Astrocyte of the hippocampus (primary cell): ENCODE measurements at regions not wholly inside any gene's neighbourhood (a gene's known extent, or its start where the extent isn't known, plus 50 kb on each side); places are given as distances from the start of the nearest gene placed in this dataset.

ENCODE experiments used
- DNase-seq: peaks from one replicate; pipeline ENCODE4 v3.0.0; 2011; ENCODE audit warnings: low read depth, low spot score

DNA sequence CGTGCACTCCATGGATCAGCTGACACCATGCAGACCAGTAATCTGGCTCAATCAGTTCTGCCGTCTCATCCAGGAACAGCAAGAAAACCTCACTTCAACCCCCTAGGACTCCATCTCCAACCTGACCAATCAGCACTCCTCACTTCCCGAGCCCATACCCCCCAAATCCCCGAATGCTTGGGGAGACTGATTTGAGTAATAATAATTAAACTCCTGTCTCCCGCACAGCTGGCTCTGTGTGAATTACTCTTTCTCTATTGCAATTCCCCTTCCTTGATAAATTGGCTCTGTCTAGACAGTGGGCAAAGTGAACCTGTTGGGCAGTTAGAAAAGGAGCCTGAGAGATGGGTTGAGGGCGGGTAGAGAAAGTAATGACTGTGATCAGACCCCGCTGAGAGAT is 320.0 kb downstream of the HAPSTR1 start:
- DNase-seq: no peak

DNA sequence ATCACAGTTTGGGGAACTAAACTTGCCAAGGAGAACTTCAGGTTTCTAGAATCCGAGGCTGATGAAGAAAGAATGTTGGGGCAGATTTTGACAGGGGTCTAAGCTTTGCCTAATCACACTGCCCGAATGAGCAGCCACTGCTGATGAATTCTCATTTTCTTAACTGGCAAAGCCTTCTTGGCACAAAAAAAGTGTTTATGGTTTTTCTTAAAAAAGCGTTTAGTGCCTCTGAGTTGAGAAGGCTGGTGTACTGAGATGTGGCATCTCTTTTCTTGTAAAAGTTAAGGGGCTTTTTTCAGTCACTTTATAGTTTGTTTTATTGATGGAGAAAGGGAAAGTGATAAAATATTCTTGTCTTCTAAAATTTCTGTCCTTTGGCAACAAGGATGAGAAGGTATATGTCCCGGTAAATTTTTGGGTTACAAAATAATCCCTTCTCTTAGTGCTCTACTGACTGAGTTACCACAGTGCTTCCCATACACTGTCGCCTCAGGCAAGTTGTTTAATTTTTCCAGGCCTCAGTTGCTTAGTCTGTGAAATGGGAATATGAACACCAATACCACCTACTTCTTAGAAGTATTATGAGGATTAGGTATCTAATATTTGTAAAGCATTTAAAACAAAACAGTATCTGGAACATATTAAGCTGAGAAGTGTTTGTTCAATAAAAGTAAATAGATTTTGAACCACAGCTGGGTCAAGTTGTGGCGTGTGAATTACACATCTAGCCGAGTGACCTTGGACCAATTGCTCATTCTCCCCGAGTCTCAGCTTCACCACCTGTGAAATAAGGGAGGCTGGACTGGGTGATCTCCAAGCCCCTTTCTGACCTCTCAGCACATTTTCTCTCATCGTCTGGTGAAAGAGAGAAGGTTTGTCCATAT is 320.8 kb downstream of the HAPSTR1 start:
- DNase-seq: no peak

- DNase-seq: no peak
Observed at GRCh38 chr16:9412915-9413264, 321.4 kb downstream of the HAPSTR1 start.

DNA sequence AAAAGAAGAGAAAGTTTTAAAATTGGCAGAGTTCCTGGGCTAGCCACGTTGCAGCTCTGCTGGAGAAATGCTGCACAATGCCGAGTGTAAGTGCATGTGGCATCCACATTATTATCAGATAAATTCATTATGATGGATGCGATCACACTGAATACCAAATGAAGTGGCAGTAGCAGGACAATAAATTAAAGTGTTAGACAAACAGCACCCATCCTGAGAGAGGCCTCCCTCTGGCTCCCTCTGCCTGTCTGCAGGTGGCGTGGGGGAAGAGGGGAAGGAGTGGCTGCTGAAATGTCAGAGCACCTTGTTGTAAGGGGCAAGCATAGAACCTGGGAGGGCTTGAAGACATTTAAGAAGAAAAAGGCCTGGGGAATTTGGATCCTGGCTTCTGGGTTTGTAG is 324.1 kb downstream of the HAPSTR1 start:
- no peak for DNase-seq

DNA sequence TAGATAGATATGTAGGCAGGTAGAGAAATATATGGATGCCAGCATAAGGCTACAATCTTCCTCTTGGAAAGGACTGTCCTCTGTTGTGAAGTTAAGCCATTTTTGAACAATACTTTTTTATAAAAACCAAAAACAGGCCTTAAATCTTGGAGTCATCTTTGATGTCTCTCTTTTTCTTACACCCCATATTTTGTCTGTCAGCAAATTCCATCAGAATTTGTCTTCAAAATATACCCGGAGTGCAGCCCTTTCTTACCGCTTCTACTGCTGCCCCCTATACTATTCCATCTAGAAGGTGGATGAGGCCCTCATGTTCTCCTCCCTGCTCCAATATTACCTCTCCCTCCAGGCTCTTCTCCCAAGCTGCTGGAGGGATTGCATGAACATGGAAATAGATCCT is 326.5 kb downstream of the HAPSTR1 start:
- DNase-seq: no peak

GRCh38 chr16:9419161-9419560 is 327.7 kb downstream of the HAPSTR1 start:
- no peak for DNase-seq

- DNase-seq: no peak
Observed at GRCh38 chr16:9422762-9423513, 331.5 kb downstream of the HAPSTR1 start.

DNA sequence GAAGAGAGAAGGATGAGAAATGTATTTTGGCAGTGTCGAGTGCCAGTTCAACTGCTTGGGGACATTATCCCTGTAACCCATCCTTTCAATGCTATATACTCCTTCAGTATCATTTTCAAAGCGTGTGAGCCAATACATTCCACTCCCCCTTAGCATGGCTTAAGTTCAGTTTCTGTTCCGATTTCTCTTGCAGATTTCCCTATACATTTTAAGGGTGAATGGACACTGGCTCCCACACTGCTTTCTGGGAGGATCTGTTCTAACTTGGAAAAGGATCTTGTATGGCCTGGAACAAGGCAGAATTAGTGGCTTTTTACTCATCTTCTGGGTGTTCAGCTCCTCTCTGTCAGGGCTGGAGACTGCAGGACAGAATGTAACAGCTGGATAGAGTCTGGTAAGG is 333.8 kb downstream of the HAPSTR1 start:
- no peak for DNase-seq

DNA sequence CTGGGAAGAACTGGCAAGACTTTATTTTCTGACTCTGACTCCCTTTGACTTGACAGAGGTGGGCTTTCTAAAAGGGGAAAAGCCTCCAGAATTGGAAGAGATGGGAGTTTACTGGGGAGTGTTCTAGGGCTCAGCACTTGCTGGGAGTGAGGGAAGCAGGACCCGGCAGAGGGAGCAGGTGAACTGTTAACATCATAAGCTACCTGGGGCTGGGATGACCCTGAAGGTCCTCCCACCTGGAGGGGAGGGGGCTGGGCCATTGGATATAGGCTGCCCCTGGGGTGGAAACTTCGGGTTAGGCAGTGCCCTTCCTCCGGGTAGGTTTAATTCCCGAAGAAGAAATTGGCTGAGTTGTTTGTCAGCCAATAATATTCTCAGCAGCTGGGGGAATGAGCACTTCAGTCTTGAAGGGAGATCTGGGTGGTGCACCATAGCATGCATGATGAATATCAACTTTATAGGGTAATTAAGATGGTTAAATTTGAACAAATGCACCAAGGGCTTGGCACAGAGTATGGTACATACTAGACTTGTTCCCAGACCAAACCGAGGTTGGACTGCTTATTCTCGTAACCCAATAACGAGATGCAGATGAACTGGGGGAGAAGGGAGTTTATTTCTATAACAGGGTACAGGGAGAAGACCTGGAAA is 337.0 kb downstream of the HAPSTR1 start:
- DNase-seq: no peak

DNA sequence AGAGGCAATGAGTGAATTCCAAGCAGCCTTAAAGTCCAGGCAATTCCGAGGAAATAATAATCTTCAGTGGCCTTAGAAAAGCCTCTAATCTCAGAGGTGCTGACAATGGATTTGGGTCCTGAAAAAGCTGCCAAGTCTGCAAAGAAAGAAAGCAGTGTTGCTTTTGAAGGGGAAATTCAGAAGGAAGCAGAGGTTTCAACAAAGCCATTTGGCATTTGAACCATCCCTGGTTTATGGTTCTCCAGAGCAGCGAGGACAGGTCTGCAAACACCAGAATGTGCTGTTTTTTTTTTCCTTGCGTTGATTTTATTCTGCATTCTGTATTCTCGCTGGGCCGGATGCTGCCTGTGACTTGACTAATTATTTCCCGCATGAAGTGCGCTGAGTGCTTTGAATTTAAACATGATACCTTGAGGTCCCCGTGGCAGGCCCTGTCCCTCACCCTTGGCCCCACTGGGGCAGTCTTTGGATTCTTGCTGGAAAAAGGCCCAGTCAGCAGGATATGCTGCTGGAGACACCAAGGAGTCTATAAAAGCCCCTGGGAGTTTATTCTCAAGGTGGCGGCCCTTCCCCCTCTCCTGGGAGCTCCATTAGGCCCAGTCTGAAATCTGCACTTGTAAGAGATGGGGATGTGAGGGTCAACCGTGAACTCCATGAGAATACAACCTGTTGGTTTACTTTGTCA is 338.3 kb downstream of the HAPSTR1 start:
- no peak for DNase-seq

- DNase-seq: no peak
Observed at GRCh38 chr16:9434659-9435058, 343.2 kb downstream of the HAPSTR1 start.

GRCh38 chr16:9436175-9436574 is 344.7 kb downstream of the HAPSTR1 start:
- DNase-seq: no peak

DNA sequence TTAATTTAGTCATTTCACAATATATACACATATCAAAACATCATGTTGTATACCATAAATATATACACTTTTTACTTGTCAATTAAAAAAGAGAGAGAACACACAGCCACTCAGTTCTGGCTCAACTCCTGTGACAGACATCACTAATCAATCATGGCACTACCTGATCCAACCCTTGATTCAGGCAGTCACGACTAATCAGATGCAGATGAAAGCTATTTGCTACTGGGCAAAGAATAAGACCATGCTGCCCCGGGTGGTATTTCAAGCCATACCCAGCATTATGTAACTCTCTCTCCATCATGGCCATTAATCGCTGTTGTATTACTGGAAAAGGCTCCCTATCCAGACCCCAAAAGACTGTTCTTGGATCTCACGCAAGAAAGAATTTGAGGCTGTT is 345.7 kb downstream of the HAPSTR1 start:
- DNase-seq: no peak

DNA sequence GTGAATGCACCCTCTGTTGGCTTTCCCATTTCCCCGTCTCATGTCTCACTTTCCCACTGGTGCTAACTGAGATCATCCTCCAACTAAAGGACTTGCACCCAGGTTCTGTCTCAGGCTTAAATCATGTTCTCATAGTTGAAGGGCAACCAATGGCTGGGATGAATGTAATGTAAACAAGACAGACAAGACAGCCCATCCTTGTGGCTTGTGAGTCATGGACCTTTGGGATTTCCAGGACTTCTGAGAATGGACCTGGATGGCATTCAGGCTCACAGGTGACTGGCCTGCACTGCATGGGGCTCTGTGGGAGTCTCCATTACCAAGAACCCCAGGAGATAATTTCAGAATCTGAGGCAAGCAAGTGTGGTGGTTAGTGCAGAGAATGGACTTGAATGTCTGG is 347.5 kb downstream of the HAPSTR1 start:
- no peak for DNase-seq

DNA sequence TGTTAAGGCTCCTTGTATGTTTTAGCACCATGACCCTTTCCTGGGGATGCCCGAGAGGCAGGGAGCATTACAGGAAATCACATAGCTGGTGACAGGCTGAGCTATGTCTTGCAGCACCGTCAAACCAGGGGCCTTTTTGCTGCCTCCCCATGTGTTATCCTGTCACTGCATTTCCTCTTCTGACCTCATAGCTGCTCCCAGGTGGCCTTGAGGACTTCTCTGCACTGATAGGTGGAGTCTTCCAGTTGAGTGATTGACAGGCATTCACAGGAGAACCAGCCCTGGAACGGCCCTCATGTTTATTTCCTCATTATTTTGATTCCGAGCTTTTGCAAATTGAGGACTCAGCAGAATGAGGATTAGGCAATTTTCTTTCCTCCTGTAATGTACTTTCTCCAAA is 349.6 kb downstream of the HAPSTR1 start:
- no peak for DNase-seq

DNA sequence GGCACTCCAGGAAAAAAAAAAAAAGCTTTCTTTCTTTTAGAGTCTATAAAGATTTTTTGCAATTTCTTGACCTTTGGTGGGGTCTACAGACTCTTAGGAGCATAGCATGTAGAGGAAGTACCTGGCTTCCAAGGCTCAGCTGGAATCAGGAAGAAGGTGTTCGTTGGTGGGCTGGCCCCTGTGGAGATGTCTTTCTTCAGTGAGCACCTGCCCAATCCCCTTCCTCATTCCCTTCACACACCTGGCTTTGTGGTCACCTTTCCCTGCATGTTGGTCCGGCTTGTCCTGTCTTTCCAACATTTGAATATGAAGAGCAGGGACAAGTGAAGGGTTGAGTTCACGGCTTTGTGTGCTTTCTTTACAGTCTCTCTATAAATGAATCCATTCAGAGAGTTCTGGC is 352.4 kb downstream of the HAPSTR1 start:
- no peak for DNase-seq

GRCh38 chr16:9446471-9447194 is 355.2 kb downstream of the HAPSTR1 start:
- peak; percentile 4 for DNase-seq

DNA sequence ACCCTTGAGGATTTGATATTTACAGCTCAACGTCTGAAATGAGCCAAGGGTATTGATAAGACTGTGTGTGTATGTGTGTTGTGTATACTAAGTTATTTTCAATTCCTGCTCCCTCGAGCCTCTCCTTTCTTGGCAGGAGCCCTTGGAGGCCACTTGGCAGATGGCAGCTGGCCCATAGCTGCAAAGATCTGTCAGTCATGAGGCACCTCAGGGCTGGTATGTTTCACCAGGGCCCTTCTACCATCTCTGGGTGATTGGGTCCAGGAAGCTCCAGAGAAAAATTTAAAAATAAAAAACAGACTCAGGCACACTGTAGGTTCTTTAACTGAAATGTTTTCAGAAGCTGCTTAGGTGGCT is 355.7 kb downstream of the HAPSTR1 start:
- peak; percentile 23 for DNase-seq

GRCh38 chr16:9447699-9448098 is 356.3 kb downstream of the HAPSTR1 start:
- DNase-seq: no peak

GRCh38 chr16:9449597-9449996 is 358.2 kb downstream of the HAPSTR1 start:
- DNase-seq: no peak

- DNase-seq: peak; percentile 6
Observed at GRCh38 chr16:9457215-9457614, 365.8 kb downstream of the HAPSTR1 start.
